Thyroid gland (tissue), 4 donors: ENCODE measurements at regions not wholly inside any gene's neighbourhood (a gene's known extent, or its start where the extent isn't known, plus 50 kb on each side); places are given as distances from the start of the nearest gene placed in this dataset.
"Not testable (repeated sequence)": the region's sequence is repeated elsewhere in the genome, so short reads cannot be mapped to it uniquely, and the experiment has no call there.

Experiments
- POLR2A ChIP-seq, 2 donors: fragments of 450-650 bp; IDR thresholded peaks; one replicate each; pipeline ENCODE4 v1.6.1; 2017; ENCODE audit warnings: antibody characterized with exemption in 2 of 2, mild to moderate bottlenecking in 2 of 2, moderate library complexity in 1 of 2
- TF ChIP-seq, protein P1 (sequence below), 6 experiments: fragments of 200-600 bp in 3 of 6; fragments of 450-650 bp in 3 of 6; sonication (generic) in 3 of 6; IDR thresholded peaks; one replicate each; pipeline ENCODE4 v1.5.1; 2016 to 2019; ENCODE audit warnings: antibody characterized with exemption in 6 of 6, mild to moderate bottlenecking in 2 of 6, inconsistent platforms in 1 of 6, moderate library complexity in 1 of 6

DNA sequence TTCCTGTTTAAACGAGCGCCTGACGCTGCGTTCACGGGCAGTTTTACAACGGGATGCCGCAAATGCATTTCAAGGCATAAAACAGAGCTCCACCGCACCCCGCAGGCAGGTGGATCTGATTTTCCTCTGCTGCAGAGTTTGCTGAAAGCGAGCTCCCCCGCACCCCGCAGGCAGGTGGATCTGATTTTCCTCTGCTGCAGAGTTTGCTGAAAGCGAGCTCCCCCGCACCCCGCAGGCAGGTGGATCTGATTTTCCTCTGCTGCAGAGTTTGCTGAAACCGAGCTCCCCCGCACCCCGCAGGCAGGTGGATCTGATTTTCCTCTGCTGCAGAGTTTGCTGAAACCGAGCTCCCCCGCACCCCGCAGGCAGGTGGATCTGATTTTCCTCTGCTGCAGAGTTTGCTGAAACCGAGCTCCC, 120.6 kb upstream of the LPCAT1 start:
- not testable (repeated sequence) for TF ChIP-seq POLR2A (IDR thresholded peaks at IDR 0.05)
- TF ChIP-seq, protein P1, sequence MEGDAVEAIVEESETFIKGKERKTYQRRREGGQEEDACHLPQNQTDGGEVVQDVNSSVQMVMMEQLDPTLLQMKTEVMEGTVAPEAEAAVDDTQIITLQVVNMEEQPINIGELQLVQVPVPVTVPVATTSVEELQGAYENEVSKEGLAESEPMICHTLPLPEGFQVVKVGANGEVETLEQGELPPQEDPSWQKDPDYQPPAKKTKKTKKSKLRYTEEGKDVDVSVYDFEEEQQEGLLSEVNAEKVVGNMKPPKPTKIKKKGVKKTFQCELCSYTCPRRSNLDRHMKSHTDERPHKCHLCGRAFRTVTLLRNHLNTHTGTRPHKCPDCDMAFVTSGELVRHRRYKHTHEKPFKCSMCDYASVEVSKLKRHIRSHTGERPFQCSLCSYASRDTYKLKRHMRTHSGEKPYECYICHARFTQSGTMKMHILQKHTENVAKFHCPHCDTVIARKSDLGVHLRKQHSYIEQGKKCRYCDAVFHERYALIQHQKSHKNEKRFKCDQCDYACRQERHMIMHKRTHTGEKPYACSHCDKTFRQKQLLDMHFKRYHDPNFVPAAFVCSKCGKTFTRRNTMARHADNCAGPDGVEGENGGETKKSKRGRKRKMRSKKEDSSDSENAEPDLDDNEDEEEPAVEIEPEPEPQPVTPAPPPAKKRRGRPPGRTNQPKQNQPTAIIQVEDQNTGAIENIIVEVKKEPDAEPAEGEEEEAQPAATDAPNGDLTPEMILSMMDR (IDR thresholded peaks at IDR 0.05): not testable (repeated sequence)
